ENCODE measurements at regions not wholly inside any gene's neighbourhood (a gene's known extent, or its start where the extent isn't known, plus 50 kb on each side); places are given as distances from the start of the nearest gene placed in this dataset.

- no peak for DNase-seq (ENCODE audit: low read depth in 2 of 2)
Observed at GRCh38 chr5:6869677-6870076, 156.4 kb downstream of the TENT4A start.

DNA sequence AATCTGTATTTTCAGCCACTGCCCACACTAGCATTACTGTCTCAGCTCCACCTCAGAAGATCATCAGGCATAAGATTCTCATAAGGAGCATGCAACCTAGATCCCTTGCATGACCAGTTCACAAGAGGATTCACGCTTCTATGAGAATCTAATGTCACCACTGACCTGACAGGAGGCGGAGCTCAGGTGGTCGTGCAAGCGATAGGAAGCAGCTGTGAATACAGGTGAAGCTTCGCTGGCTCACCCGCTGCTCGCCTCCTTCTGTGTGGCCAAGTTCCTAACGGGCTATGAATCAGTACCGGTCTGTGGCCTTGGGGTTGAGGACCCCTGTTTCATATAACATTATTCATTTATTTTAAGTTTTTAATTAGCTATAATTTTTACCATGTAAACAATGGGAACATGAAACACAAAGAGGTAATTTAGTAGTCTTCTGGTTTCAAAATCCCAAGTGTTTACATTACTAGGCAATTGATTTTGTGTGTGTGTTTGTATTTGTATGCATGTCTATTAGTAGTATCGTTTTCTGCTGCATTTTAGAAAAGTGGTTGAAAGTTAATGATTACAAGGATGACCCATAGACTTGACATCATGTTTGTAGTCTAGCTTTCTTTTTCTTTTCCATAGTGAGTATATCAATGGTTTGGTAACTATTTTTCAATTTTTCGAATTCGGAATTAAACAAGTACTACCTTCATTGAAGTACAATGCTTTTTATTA, 159.4 kb downstream of the TENT4A start:
- DNase-seq (ENCODE audit: low read depth in 2 of 2) = no peak

GRCh38 chr5:6873359-6873758, 160.1 kb downstream of the TENT4A start:
- DNase-seq (ENCODE audit: low read depth in 2 of 2) = no peak

GRCh38 chr5:6875376-6875775, 162.1 kb downstream of the TENT4A start:
- no peak for DNase-seq (ENCODE audit: low read depth in 2 of 2)

DNA sequence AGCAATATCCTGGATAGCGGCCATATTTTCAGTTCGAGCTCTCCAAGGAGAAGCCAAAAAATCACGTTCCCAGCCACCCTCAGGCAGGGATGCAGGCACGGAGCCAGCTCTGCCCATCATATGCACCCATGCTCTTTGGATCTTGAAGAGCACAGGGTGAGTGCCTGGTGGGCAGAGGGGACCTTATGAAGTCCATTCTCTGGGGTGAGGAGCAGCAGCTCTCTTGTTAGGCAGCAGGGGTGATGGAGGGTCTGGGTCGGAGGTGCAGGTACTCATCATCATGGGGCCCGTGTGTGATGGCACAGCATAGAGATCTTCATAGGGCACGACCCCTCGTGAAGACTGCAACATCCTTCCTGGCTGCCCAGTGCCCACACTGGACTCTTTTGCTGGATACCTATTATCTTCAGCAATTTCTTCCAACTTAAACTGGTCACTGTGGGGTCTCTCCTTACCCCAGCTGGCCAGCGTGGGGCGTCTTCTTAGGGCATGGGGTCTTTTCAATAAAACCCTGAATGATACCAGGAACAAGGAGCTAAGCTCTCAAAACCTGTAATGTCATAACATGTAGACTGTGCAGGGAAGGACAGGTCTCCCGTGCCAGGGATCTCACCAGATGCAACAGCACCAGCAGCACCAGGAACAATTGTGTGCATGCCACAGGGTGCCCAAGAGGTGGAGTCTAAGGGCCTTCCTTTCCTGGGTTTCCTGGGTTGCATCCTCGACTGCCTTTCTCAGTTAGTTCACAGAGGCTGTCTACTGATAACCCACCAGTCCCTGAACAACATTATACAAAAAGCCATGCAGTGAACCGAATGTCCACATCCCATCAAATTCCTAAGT, 165.0 kb downstream of the TENT4A start:
- DNase-seq (ENCODE audit: low read depth in 2 of 2) = no peak

DNA sequence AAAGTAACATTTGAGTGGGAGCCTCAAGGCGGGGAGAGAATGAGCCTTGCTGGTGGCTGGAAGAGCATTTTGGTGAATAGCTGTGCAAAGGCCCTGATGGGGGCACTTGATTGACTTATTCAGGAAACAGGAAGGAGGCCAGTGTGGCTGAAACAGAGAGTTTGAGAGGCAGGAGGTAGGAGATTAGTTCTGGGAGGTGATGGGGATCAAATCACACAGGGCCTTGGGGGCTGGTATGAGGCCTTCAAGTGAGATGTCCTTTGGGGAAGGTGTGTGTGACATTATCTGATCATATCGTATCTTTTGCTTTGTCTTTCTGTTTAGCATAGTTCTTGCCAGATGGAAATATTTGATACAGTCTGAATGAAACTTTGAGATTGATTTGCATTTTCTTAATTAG, 172.3 kb downstream of the TENT4A start:
- DNase-seq (ENCODE audit: low read depth in 2 of 2) = no peak

GRCh38 chr5:6886866-6887265, 173.6 kb downstream of the TENT4A start:
- DNase-seq (ENCODE audit: low read depth in 2 of 2) = no peak

GRCh38 chr5:6889030-6889429, 175.8 kb downstream of the TENT4A start:
- DNase-seq (ENCODE audit: low read depth in 2 of 2) = no peak

GRCh38 chr5:6899221-6899620, 186.0 kb downstream of the TENT4A start:
- no peak for DNase-seq (ENCODE audit: low read depth in 2 of 2)

- no peak for DNase-seq (ENCODE audit: low read depth in 2 of 2)
Observed at GRCh38 chr5:6900247-6901227, 187.3 kb downstream of the TENT4A start.

DNA sequence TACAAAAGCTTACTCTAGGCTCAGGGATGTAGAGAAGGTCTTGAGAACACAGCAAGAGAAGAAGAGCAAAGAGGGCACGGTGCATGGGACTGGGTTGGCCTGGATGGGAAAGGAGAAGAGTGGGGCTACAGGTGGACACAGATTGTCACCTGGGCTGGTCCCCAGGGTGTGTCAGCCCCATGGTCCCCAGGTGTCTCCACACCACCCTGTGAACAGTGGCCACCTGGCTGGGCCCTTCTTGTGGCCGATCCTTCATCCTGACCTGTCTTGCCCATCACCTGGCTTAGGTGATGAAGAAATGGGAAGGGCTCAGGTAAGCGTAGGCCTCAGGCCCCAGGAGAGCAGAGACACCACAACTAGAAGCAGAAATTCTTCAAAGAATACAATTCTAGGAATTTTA, 188.9 kb downstream of the TENT4A start:
- no peak for DNase-seq (ENCODE audit: low read depth in 2 of 2)

GRCh38 chr5:6902597-6902996, 189.4 kb downstream of the TENT4A start:
- DNase-seq (ENCODE audit: low read depth in 2 of 2) = no peak

- no peak for DNase-seq (ENCODE audit: low read depth in 2 of 2)
Observed at GRCh38 chr5:6903934-6904333, 190.7 kb downstream of the TENT4A start.

DNA sequence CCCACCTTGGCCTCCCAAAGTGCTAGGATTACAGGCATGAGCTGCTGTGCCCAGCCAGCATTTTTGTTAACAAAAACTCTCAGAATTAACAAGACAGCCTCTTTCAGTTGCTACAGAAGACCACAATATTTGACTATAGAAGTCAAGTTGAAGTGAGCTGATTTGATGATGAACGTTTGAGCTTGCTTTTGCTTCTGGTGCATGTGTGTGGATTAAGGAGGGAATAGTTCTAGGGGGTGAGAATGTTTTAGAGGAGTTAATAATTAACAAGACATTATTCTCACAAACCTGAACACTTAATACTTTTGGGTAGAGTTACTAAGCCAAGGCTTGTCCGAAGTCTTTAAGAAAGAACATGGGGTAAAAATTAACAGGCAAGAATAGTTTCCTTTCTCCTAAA, 191.6 kb downstream of the TENT4A start:
- no peak for DNase-seq (ENCODE audit: low read depth in 2 of 2)

DNA sequence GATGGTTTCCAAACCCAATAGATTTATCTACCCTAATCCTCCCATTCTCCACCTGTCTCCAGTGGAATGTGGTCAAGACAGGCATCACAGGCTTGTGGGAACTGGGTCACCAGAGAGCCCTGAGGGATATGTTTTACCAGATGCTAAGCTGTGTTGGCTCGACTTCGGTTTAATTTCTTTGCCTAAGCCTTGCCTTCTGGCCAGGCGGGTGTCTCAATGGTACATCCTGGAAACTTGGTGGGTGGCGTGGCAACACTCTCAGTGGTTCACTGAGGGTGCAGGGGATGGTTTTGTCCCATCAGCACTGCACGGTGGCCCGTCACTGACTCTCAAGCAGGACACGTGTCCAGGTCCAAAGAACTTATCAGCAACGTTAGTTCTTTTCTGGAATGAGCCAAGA, 192.2 kb downstream of the TENT4A start:
- DNase-seq (ENCODE audit: low read depth in 2 of 2) = no peak

DNA sequence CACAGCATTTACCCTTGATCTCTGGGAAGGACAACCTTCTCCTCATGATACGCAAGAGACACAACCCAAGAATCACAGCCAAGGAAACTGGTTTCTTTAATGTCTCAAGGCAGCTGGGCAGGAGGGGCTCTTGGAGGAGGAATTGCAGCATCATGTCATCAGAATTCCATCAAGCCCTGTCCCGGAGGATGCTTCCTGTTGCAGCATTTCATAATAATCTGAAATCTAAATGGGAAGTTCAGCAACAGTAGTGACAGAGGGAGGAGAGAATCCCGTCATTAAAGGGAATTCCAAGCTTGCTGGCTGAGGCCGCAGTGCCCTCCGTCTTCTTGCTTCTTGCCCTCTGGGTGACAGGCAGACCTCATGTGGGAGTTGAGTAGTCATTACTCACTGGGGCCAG, 192.7 kb downstream of the TENT4A start:
- DNase-seq (ENCODE audit: low read depth in 2 of 2) = no peak

GRCh38 chr5:6907320-6907918, 194.2 kb downstream of the TENT4A start:
- no peak for DNase-seq (ENCODE audit: low read depth in 2 of 2)

GRCh38 chr5:6909901-6910300, 196.7 kb downstream of the TENT4A start:
- no peak for DNase-seq (ENCODE audit: low read depth in 2 of 2)

DNA sequence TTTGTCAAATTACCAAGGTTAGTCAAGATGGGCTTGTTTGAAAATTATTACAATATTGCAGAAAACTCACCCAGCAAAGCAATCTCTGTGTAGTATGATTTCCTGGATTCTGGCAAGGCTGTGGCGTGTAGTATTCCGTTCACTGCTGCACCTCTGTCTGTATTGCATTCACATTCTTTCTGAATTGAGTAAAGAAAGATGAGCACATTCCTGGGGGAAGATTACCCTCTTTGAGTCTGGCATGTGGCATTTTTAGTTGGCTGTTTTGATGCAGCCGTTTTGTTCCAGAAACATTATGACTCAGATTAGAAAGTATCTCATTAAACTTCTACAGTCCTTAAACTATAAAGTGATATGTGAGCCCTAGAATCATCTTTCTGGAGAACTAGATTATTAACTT, 197.7 kb downstream of the TENT4A start:
- no peak for DNase-seq (ENCODE audit: low read depth in 2 of 2)

- DNase-seq (ENCODE audit: low read depth in 2 of 2) = no peak
Observed at GRCh38 chr5:6914347-6914746, 201.1 kb downstream of the TENT4A start.

- DNase-seq (ENCODE audit: low read depth in 2 of 2) = no peak
Observed at GRCh38 chr5:6915574-6915973, 202.3 kb downstream of the TENT4A start.

- no peak for DNase-seq (ENCODE audit: low read depth in 2 of 2)
Observed at GRCh38 chr5:6918255-6918654, 205.0 kb downstream of the TENT4A start.
